Uterus (tissue), 2 donors: ENCODE measurements at regions not wholly inside any gene's neighbourhood (a gene's known extent, or its start where the extent isn't known, plus 50 kb on each side); places are given as distances from the start of the nearest gene placed in this dataset.

Experiments used
- POLR2A ChIP-seq, 2 donors: fragments of 450-650 bp; IDR thresholded peaks; one replicate each; pipeline ENCODE4 v1.6.1; 2016; ENCODE audit warnings: antibody characterized with exemption in 2 of 2, mild to moderate bottlenecking in 1 of 2, moderate library complexity in 1 of 2
- TF ChIP-seq, protein P1 (sequence below), 4 experiments: fragments of 200-600 bp in 2 of 4; fragments of 450-650 bp in 2 of 4; sonication (generic) in 2 of 4; IDR thresholded peaks; one replicate each; pipeline ENCODE4 v1.5.1; 2016 to 2019; ENCODE audit warnings: antibody characterized with exemption in 4 of 4, mild to moderate bottlenecking in 2 of 4, moderate library complexity in 1 of 4

- TF ChIP-seq, protein P1, sequence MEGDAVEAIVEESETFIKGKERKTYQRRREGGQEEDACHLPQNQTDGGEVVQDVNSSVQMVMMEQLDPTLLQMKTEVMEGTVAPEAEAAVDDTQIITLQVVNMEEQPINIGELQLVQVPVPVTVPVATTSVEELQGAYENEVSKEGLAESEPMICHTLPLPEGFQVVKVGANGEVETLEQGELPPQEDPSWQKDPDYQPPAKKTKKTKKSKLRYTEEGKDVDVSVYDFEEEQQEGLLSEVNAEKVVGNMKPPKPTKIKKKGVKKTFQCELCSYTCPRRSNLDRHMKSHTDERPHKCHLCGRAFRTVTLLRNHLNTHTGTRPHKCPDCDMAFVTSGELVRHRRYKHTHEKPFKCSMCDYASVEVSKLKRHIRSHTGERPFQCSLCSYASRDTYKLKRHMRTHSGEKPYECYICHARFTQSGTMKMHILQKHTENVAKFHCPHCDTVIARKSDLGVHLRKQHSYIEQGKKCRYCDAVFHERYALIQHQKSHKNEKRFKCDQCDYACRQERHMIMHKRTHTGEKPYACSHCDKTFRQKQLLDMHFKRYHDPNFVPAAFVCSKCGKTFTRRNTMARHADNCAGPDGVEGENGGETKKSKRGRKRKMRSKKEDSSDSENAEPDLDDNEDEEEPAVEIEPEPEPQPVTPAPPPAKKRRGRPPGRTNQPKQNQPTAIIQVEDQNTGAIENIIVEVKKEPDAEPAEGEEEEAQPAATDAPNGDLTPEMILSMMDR (IDR thresholded peaks at IDR 0.05) = no peak
- no peak for TF ChIP-seq POLR2A (IDR thresholded peaks at IDR 0.05)
These were observed 206.2 kb downstream of the RCHY1 start for GRCh38 chr4:75308049-75308448.
